ENCODE measurements at regions not wholly inside any gene's neighbourhood (a gene's known extent, or its start where the extent isn't known, plus 50 kb on each side); places are given as distances from the start of the nearest gene placed in this dataset.
A peak's percentile ranks its signal among the peaks of the same experiment; 100 is the strongest.

GRCh38 chr13:47134939-47135489, 238.2 kb upstream of the HTR2A start:
- no peak for DNase-seq (ENCODE audit: low spot score)
- no peak for FAIRE-seq

- DNase-seq (ENCODE audit: low spot score) (no peak), FAIRE-seq (no peak)
Measured at GRCh38 chr13:47133011-47133445, 236.2 kb upstream of the HTR2A start.

- FAIRE-seq (no peak), DNase-seq (ENCODE audit: low spot score) (no peak)
Measured at GRCh38 chr13:47129461-47129860, 232.6 kb upstream of the HTR2A start.

- no peak for DNase-seq (ENCODE audit: low spot score)
- no peak for FAIRE-seq
Measured at GRCh38 chr13:47126432-47126831, 229.6 kb upstream of the HTR2A start.

GRCh38 chr13:47121092-47121763, 224.4 kb upstream of the HTR2A start:
- DNase-seq (ENCODE audit: low spot score) (no peak), FAIRE-seq (no peak)

- FAIRE-seq (no peak), DNase-seq (ENCODE audit: low spot score) (no peak)
Measured at GRCh38 chr13:47120282-47120681, 223.4 kb upstream of the HTR2A start.

- FAIRE-seq (no peak), DNase-seq (ENCODE audit: low spot score) (no peak)
Measured at GRCh38 chr13:47119575-47120235, 222.9 kb upstream of the HTR2A start.

GRCh38 chr13:47117268-47117667, 220.4 kb upstream of the HTR2A start:
- no peak for FAIRE-seq
- no peak for DNase-seq (ENCODE audit: low spot score)

GRCh38 chr13:47114030-47114429, 217.2 kb upstream of the HTR2A start:
- DNase-seq (ENCODE audit: low spot score), result peak; percentile 7
- no peak for FAIRE-seq

- DNase-seq (ENCODE audit: low spot score) (no peak), FAIRE-seq (no peak)
Measured at GRCh38 chr13:47112903-47113299, 216.0 kb upstream of the HTR2A start.

GRCh38 chr13:47112205-47112902, 215.5 kb upstream of the HTR2A start:
- FAIRE-seq (no peak), DNase-seq (ENCODE audit: low spot score) (peak; percentile 6)

GRCh38 chr13:47111499-47111898, 214.6 kb upstream of the HTR2A start:
- FAIRE-seq (no peak), DNase-seq (ENCODE audit: low spot score) (no peak)

- no peak for DNase-seq (ENCODE audit: low spot score)
- no peak for FAIRE-seq
Measured at GRCh38 chr13:47110833-47111240, 214.0 kb upstream of the HTR2A start.

GRCh38 chr13:47110141-47110540, 213.3 kb upstream of the HTR2A start:
- no peak for DNase-seq (ENCODE audit: low spot score)
- FAIRE-seq, result no peak

- DNase-seq (ENCODE audit: low spot score) (no peak), FAIRE-seq (no peak)
Measured at GRCh38 chr13:47109028-47109427, 212.2 kb upstream of the HTR2A start.

- FAIRE-seq, result no peak
- no peak for DNase-seq (ENCODE audit: low spot score)
Measured at GRCh38 chr13:47100214-47100853, 203.5 kb upstream of the HTR2A start.

- FAIRE-seq (no peak), DNase-seq (ENCODE audit: low spot score) (no peak)
Measured at GRCh38 chr13:47094734-47095434, 198.0 kb upstream of the HTR2A start.

- DNase-seq (ENCODE audit: low spot score) (no peak), FAIRE-seq (no peak)
Measured at GRCh38 chr13:47092202-47092601, 195.3 kb upstream of the HTR2A start.

GRCh38 chr13:47087841-47088240, 191.0 kb upstream of the HTR2A start:
- DNase-seq (ENCODE audit: low spot score), result no peak

GRCh38 chr13:47087241-47087640, 190.4 kb upstream of the HTR2A start:
- no peak for DNase-seq (ENCODE audit: low spot score)

More at GRCh38 chr13:47087841-47088240, 191.0 kb upstream of the HTR2A start:
- no peak for FAIRE-seq

GRCh38 chr13:47085346-47085745, 188.5 kb upstream of the HTR2A start:
- DNase-seq (ENCODE audit: low spot score), result no peak
- no peak for FAIRE-seq

More at GRCh38 chr13:47087241-47087640, 190.4 kb upstream of the HTR2A start:
- FAIRE-seq, result no peak
